Esophagus (tissue), 2 donors: ENCODE measurements at regions not wholly inside any gene's neighbourhood (a gene's known extent, or its start where the extent isn't known, plus 50 kb on each side); places are given as distances from the start of the nearest gene placed in this dataset.
"Not testable (repeated sequence)": the region's sequence is repeated elsewhere in the genome, so short reads cannot be mapped to it uniquely, and the experiment has no call there.

ENCODE experiments used
- H3K27ac ChIP-seq, 2 donors: one replicate each; pipeline ENCODE4 v1.5.1; 2013; ENCODE audit warnings: low read depth in 2 of 2, mild to moderate bottlenecking in 2 of 2, inconsistent platforms in 1 of 2, low read length in 1 of 2, moderate library complexity in 1 of 2
- H3K27me3 ChIP-seq, 2 donors: one replicate each; pipeline ENCODE4 v1.6.1; 2013; ENCODE audit warnings: low read length in 2 of 2, control low read depth in 1 of 2, mild to moderate bottlenecking in 1 of 2; ENCODE audit not compliant: insufficient read depth in 2 of 2, control insufficient read depth in 1 of 2
- H3K36me3 ChIP-seq, 2 donors: one replicate each; pipeline ENCODE4 v1.6.1; 2013; ENCODE audit warnings: low read length in 1 of 2; ENCODE audit not compliant: control insufficient read depth in 2 of 2, insufficient read depth in 2 of 2
- H3K4me1 ChIP-seq, 2 donors: one replicate each; pipeline ENCODE4 v1.6.1; 2013; ENCODE audit warnings: low read length in 1 of 2; ENCODE audit not compliant: control insufficient read depth in 2 of 2, insufficient read depth in 2 of 2
- H3K4me3 ChIP-seq, 2 donors: one replicate each; pipeline ENCODE4 v1.5.1; 2013; ENCODE audit warnings: low read length in 2 of 2, mild to moderate bottlenecking in 2 of 2, low read depth in 1 of 2, moderate library complexity in 1 of 2
- H3K9me3 ChIP-seq, 2 donors: one replicate each; pipeline ENCODE4 v1.6.1; 2013; ENCODE audit warnings: mild to moderate bottlenecking in 2 of 2, low read depth in 1 of 2, low read length in 1 of 2, moderate library complexity in 1 of 2; ENCODE audit not compliant: control insufficient read depth in 2 of 2, insufficient read depth in 1 of 2
- WGBS, 2 donors: extraction: QIAGEN DNeasy Blood & Tissue Kit; methylation state at CpG; one replicate each; pipeline ENCODE4 v1.1.7; 2013; 5-methylcytosine and 5-hydroxymethylcytosine counted together
- donor health status: healthy with polysubstance abuse.
- donor health status: Bipolar disorder and iron deficiency.

GRCh38 chr10:28883741-28884423 lies 206.6 kb downstream of the BAMBI start:
- H3K27ac ChIP-seq: no peak overlapping the region
- 92 to 94% methylated on average over 8 of the region's 8 CpGs for WGBS, 2 donors

DNA sequence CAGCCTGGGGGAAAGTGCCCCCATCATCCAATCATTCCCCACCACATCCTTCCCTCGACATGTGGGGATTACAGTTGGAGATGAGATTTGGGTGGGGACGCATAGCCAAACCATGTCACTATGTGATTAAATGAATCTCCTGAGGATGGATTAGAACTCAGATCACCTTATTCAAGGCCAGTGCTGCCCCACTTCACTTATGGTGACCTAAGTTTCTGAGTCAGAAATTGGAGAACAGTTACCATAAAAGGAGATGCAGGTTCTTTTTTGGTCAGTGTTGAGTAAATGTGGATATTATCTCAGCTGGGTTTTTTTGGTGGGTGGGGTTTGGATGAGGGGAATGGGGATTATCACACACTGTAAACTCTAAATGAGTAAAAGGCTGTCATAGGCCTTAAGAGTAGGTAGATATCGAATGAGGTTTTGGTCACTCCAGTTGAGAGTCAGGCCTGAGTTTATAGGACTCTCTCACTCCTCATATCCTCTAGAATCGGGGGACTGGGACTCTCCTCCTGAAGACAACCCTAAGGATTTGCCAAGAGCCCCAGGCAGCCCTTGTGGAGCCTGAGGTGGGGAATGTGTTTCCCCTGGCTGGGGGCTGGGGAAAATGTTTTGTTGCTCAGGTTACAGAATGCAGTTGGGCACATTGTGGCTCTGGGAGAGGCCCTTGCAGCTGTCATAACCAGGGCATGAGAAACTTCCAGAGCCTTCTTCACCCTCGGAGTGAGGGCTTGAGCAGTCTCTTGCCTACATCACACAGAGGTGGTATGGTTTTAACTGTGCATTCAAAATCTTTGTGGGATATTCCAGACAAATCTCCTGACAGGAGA lies 213.0 kb downstream of the BAMBI start:
- peaks cover 0 to 2% of the 10 kb centered on the region in 2 donors for H3K4me1 ChIP-seq
- H3K4me3 ChIP-seq: no peak overlapping the region
- H3K27ac ChIP-seq: no peak overlapping the region
- H3K27me3 ChIP-seq: no peaks in the 10 kb centered on the region
- no peaks in the 10 kb centered on the region for H3K9me3 ChIP-seq
- WGBS, 2 donors: 85 to 90% methylated on average over 5 of the region's 5 CpGs
- no peaks in the 10 kb centered on the region for H3K36me3 ChIP-seq

More at GRCh38 chr10:28883741-28884423, 206.6 kb downstream of the BAMBI start:
- Histone ChIP-seq H3K27me3 (no peaks in the 10 kb centered on the region), H3K9me3 (no peaks in the 10 kb centered on the region), H3K4me3 (no peak overlapping the region), H3K4me1 (peaks cover 0 to 2% of the 10 kb centered on the region in 2 donors), H3K36me3 (no peaks in the 10 kb centered on the region)

DNA sequence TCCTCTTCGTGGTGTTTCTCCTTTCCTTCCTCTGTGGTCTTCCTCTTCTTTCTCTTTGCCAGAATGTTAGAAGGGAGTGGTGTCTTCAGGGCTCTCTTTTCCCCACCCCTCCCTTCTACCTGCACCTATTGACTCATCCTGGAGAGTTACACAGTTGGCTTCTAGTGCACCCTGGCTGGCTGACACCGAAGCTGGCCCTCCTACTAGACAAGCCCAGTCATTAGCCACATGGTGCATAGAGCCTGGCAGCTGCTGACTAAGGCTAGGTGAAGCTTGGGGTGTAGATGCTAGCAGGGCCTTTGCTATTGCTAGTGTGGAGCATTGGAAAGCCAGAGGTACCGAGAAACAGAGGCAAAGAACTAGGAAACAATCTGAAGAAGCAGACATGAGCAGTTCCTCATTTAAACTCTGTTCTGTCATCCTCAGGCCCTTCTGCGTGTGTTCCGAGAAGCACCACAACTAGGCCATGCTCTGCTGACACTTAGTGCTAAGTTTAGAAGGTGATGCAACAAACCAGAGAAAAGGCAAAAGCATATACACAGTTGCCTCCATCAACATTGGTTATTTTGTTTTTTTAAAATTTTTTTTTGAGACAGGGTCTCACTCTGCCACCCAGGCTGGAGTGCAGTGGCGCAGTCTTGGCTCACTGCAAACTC lies 213.9 kb downstream of the BAMBI start:
- no peaks in the 10 kb centered on the region for H3K27me3 ChIP-seq
- 72 to 80% methylated on average over 6 of the region's 6 CpGs for WGBS, 2 donors
- peaks cover 0 to 2% of the 10 kb centered on the region in 2 donors for H3K4me1 ChIP-seq

GRCh38 chr10:28892818-28893547 lies 215.7 kb downstream of the BAMBI start:
- H3K4me3 ChIP-seq: no peak overlapping the region
- WGBS, 2 donors: 67 to 71% methylated on average over 9 of the region's 9 CpGs
- no peaks in the 10 kb centered on the region for H3K36me3 ChIP-seq
- H3K27me3 ChIP-seq: no peaks in the 10 kb centered on the region
- peaks cover 0 to 2% of the 10 kb centered on the region in 2 donors for H3K4me1 ChIP-seq
- H3K27ac ChIP-seq: no peak overlapping the region
- no peaks in the 10 kb centered on the region for H3K9me3 ChIP-seq

More for the DNA sequence above, 213.9 kb downstream of the BAMBI start:
- Histone ChIP-seq H3K36me3 (no peaks in the 10 kb centered on the region), H3K9me3 (no peaks in the 10 kb centered on the region), H3K4me3 (no peak overlapping the region), H3K27ac (no peak overlapping the region)

DNA sequence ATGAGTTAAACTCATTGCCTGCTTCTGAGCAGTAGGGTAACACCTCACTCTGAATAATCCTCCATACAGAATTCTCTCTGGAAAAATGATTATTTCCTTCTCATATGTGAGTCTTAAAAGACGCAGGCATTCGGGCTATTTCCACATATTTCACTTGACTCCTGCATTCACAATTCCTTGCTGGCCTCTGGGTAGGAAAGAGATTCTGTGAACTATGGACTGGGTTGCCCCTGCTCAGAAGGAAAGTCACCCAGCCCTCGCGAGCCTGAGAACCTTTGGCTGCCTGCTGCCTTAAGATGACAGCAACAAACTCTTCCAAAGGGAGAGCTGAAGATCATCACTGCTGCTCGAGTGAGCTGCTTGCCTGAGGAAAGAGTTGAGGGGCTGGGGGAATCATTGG lies 216.8 kb downstream of the BAMBI start:
- 88 to 91% methylated on average over 5 of the region's 5 CpGs for WGBS, 2 donors
- H3K27ac ChIP-seq: no peak overlapping the region
- H3K9me3 ChIP-seq: no peaks in the 10 kb centered on the region
- H3K4me1 ChIP-seq: peaks cover 0 to 2% of the 10 kb centered on the region in 2 donors
- no peaks in the 10 kb centered on the region for H3K36me3 ChIP-seq
- H3K27me3 ChIP-seq: no peaks in the 10 kb centered on the region
- no peak overlapping the region for H3K4me3 ChIP-seq

- not testable (repeated sequence) for H3K27me3 ChIP-seq, H3K4me3 ChIP-seq, H3K27ac ChIP-seq, H3K36me3 ChIP-seq, H3K4me1 ChIP-seq, H3K9me3 ChIP-seq
- WGBS, 2 donors: 91% methylated on average over 15 of the region's 15 CpGs
Observed at GRCh38 chr10:28895671-28896070, 218.3 kb downstream of the BAMBI start.

GRCh38 chr10:28896791-28897409 lies 219.6 kb downstream of the BAMBI start:
- not testable (repeated sequence) for H3K27ac ChIP-seq, H3K4me1 ChIP-seq, H3K36me3 ChIP-seq, H3K9me3 ChIP-seq, H3K27me3 ChIP-seq, H3K4me3 ChIP-seq
- 97 to 98% methylated on average over 18 to 44 of the region's 44 CpGs for WGBS, 2 donors

DNA sequence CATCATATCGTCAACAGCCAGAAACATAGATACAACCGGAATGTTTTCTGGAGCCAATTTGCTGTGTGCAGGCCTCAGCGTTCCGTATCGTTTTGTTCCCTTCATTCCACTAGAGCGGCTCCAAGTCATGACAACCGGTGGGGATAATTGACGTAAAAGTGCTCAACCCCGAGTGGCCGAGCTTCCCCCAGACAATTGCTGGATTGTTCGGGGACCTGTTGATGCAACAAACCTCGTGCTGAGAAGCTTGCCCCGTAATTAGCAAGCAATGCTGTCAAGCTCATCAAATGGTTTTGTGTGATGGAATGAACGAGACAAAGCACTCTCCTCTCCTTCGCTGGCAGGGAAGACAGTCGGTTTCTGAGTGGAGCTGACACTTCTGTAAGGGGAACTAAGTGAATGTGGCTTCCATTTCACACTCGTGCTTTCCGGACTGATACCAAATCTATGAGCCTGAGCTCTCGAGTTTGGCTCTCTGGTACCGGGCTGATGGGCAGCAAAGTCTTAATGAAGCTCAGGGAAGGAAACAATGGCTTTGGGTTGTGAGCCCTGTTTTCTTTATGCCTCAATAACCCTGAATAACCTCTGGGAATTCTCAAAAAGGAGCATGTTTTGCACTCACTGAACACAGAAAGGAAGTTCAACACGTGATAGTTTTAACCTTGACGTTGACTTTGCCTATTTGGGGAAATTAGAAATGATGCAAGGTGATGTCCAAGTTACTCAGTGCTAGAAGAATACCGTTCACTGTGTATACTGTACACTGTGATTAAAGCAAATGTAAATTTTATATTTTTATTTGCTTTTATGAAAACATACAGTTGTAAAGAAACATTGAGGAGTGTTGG lies 220.5 kb downstream of the BAMBI start:
- H3K4me1 ChIP-seq: no peaks in the 10 kb centered on the region
- no peaks in the 10 kb centered on the region for H3K36me3 ChIP-seq
- no peak overlapping the region for H3K4me3 ChIP-seq
- 81 to 86% methylated on average over 23 of the region's 23 CpGs for WGBS, 2 donors
- H3K27me3 ChIP-seq: no peaks in the 10 kb centered on the region
- no peak overlapping the region for H3K27ac ChIP-seq
- no peaks in the 10 kb centered on the region for H3K9me3 ChIP-seq
